Astrocyte (in vitro differentiated cells and primary cell): ENCODE measurements at regions not wholly inside any gene's neighbourhood (a gene's known extent, or its start where the extent isn't known, plus 50 kb on each side); places are given as distances from the start of the nearest gene placed in this dataset.

Experiments
- DNase-seq: peaks from one replicate; pipeline ENCODE4 v3.0.0-alpha.2; 2010; ENCODE audit warnings: low read depth
- FAIRE-seq: peaks from 2 replicates; lab custom pipeline; 2011; peaks lifted over from hg19 to GRCh38; lab: Jason Lieb, UNC
- H2AFZ ChIP-seq: 2 replicates; pipeline ENCODE4 v1.6.0; 2012; ENCODE audit warnings: low read depth, low read length, inconsistent platforms
- H3K27ac ChIP-seq: 2 replicates; pipeline ENCODE4 v1.5.1; 2011; ENCODE audit warnings: low read depth, low read length, inconsistent platforms
- H3K27me3 ChIP-seq: 2 replicates; pipeline ENCODE4 v1.6.0; 2011; ENCODE audit warnings: low read length, inconsistent platforms; ENCODE audit not compliant: insufficient read depth
- H3K36me3 ChIP-seq: 2 replicates; pipeline ENCODE4 v1.5.1; 2011; ENCODE audit warnings: low read length, inconsistent platforms; ENCODE audit not compliant: insufficient read depth
- H3K4me1 ChIP-seq: 2 replicates; pipeline ENCODE4 v1.5.1; 2011; ENCODE audit warnings: low read length, inconsistent platforms; ENCODE audit not compliant: insufficient read depth
- H3K4me2 ChIP-seq: 2 replicates; pipeline ENCODE4 v1.6.0; 2012; ENCODE audit warnings: low read length, inconsistent platforms
- H3K4me3 ChIP-seq: 2 replicates; pipeline ENCODE4 v1.5.1; 2011; ENCODE audit warnings: low read depth, mild to moderate bottlenecking, low read length, inconsistent platforms; ENCODE audit not compliant: insufficient read depth
- H3K79me2 ChIP-seq: 2 replicates; pipeline ENCODE4 v1.6.0; 2012; ENCODE audit warnings: mild to moderate bottlenecking, low read length, inconsistent platforms; ENCODE audit not compliant: insufficient read depth
- H3K9ac ChIP-seq: 2 replicates; pipeline ENCODE4 v1.6.0; 2012; ENCODE audit warnings: mild to moderate bottlenecking, low read length, inconsistent platforms
- H3K9me3 ChIP-seq: 2 replicates; pipeline ENCODE4 v1.5.1; 2012; ENCODE audit warnings: low read depth, mild to moderate bottlenecking, low read length, inconsistent platforms; ENCODE audit not compliant: insufficient read depth
- H4K20me1 ChIP-seq: 2 replicates; pipeline ENCODE4 v1.6.0; 2012; ENCODE audit warnings: low read length, inconsistent platforms; ENCODE audit not compliant: insufficient read depth
- H3K27ac Mint-ChIP-seq: one replicate; pipeline ENCODE4 v1.8.0; 2021; ENCODE audit warnings: mild to moderate bottlenecking, mixed read lengths; ENCODE audit not compliant: unreplicated experiment
- H3K27me3 Mint-ChIP-seq: one replicate; pipeline ENCODE4 v1.8.0; 2021; ENCODE audit warnings: low read depth, mixed read lengths; ENCODE audit not compliant: unreplicated experiment
- H3K36me3 Mint-ChIP-seq: one replicate; pipeline ENCODE4 v1.8.0; 2021; ENCODE audit warnings: low read depth, mixed read lengths; ENCODE audit not compliant: unreplicated experiment
- H3K4me1 Mint-ChIP-seq: one replicate; pipeline ENCODE4 v1.8.0; 2021; ENCODE audit warnings: low read depth, mixed read lengths; ENCODE audit not compliant: unreplicated experiment
- H3K4me3 Mint-ChIP-seq: one replicate; pipeline ENCODE4 v1.8.0; 2021; ENCODE audit warnings: mild to moderate bottlenecking, moderate library complexity, mixed read lengths; ENCODE audit not compliant: unreplicated experiment
- H3K9me3 Mint-ChIP-seq: one replicate; pipeline ENCODE4 v1.8.0; 2021; ENCODE audit warnings: mild to moderate bottlenecking, mixed read lengths; ENCODE audit not compliant: unreplicated experiment
- EZH2 ChIP-seq: IDR thresholded peaks from 2 replicates; pipeline ENCODE4 v1.6.1; 2012; ENCODE audit warnings: mild to moderate bottlenecking, low read length, inconsistent platforms; ENCODE audit not compliant: insufficient read depth
- TF ChIP-seq, protein P1 (sequence below): IDR thresholded peaks from 2 replicates; pipeline ENCODE4 v1.5.1; 2011; ENCODE audit warnings: low read depth, mild to moderate bottlenecking, inconsistent platforms, low read length, moderate library complexity; ENCODE audit not compliant: insufficient read depth

DNA sequence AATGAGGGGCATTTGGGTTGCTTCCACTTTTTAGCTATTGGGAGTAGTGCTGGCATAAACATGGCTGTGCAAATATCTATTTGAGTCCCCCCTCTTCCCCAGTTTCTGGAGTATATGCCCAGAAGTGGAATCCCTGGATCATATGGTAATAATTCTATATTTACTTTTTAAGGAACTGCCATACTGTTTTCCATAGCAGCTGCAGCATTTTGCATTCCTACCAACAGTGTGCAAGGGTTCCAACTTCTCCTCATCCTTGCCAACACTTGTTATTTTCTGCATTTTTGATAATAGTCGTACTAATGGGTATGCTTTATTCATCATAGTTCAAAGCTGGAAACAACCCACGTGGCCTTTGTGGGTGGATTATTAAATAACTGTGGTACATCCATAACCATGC lies 883.5 kb downstream of the TBC1D22A start:
- FAIRE-seq (no peak), DNase-seq (no peak)
- H3K36me3 ChIP-seq = no peaks in the 10 kb centered on the region
- no peak overlapping the region for H3K4me2 ChIP-seq
- no peaks in the 10 kb centered on the region for H3K27me3 Mint-ChIP-seq
- peaks cover 6% of the 10 kb centered on the region for H3K9me3 ChIP-seq
- no peaks in the 10 kb centered on the region for H3K79me2 ChIP-seq
- H3K4me1 Mint-ChIP-seq = no peaks in the 10 kb centered on the region
- H3K27ac ChIP-seq = no peak overlapping the region
- H3K36me3 Mint-ChIP-seq = no peaks in the 10 kb centered on the region
- H4K20me1 ChIP-seq = no peaks in the 10 kb centered on the region
- no peaks in the 10 kb centered on the region for H3K27me3 ChIP-seq
- no peak for TF ChIP-seq EZH2
- TF ChIP-seq, protein P1, sequence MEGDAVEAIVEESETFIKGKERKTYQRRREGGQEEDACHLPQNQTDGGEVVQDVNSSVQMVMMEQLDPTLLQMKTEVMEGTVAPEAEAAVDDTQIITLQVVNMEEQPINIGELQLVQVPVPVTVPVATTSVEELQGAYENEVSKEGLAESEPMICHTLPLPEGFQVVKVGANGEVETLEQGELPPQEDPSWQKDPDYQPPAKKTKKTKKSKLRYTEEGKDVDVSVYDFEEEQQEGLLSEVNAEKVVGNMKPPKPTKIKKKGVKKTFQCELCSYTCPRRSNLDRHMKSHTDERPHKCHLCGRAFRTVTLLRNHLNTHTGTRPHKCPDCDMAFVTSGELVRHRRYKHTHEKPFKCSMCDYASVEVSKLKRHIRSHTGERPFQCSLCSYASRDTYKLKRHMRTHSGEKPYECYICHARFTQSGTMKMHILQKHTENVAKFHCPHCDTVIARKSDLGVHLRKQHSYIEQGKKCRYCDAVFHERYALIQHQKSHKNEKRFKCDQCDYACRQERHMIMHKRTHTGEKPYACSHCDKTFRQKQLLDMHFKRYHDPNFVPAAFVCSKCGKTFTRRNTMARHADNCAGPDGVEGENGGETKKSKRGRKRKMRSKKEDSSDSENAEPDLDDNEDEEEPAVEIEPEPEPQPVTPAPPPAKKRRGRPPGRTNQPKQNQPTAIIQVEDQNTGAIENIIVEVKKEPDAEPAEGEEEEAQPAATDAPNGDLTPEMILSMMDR = no peak
- no peak overlapping the region for H3K4me3 Mint-ChIP-seq
- H3K27ac Mint-ChIP-seq = no peak overlapping the region
- H3K4me1 ChIP-seq = no peaks in the 10 kb centered on the region
- no peak overlapping the region for H3K9ac ChIP-seq
- no peaks in the 10 kb centered on the region for H3K9me3 Mint-ChIP-seq
- no peak overlapping the region for H3K4me3 ChIP-seq
- no peak overlapping the region for H2AFZ ChIP-seq

DNA sequence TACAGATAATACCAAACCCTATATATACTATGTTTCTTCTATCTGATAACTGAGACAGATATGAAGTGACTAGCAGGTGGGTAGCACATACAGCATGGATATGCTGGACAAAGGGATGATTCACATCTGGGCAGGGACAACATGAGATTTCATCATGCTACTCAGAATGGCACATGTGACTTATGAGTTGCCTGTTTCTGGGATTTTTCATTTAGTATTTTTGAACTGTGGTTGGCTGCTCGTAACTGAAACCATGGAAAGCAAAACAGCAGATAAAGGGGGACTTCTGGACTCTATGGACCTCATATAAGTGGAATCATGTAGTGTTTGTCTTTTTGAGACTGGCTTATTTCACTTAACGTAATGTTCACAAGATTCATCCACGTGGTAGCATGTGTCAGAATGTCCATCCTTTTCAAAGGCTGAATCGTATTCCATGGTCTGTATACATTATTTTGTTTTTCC lies 883.0 kb downstream of the TBC1D22A start:
- Histone ChIP-seq H3K79me2 (no peaks in the 10 kb centered on the region), H3K9ac (no peak overlapping the region), H3K4me3 (no peak overlapping the region), H3K27ac (no peak overlapping the region), H4K20me1 (no peaks in the 10 kb centered on the region), H3K4me2 (no peak overlapping the region), H3K27me3 (no peaks in the 10 kb centered on the region), H3K4me1 (no peaks in the 10 kb centered on the region), H3K36me3 (no peaks in the 10 kb centered on the region), H2AFZ (no peak overlapping the region), H3K9me3 (peaks cover 6% of the 10 kb centered on the region)
- Mint-ChIP-seq H3K4me1 (no peaks in the 10 kb centered on the region), H3K27ac (no peak overlapping the region), H3K4me3 (no peak overlapping the region), H3K27me3 (no peaks in the 10 kb centered on the region), H3K36me3 (no peaks in the 10 kb centered on the region), H3K9me3 (no peaks in the 10 kb centered on the region)
- DNase-seq (no peak), FAIRE-seq (no peak)
- no peak for TF ChIP-seq EZH2
- TF ChIP-seq, protein P1 = no peak

DNA sequence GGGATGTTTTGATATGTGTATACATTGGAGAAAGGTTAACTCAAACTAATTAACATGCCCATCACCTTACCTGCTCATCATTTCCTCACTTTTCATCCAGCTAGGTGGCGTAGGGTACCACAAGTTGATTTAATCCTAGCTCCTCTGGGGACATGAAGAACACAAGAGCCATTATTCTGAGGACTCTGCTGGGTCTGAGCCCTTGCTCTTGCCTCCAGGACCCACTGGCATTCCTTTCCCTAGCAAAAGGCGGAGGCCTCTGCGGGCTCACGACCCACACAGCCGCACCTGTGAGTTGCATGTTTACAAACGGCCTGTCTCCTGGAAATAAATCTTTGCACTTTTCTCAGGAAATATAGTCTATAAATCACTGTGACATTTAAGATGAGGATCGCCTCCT lies 871.9 kb downstream of the TBC1D22A start:
- Mint-ChIP-seq H3K27ac (no peak overlapping the region), H3K4me3 (no peak overlapping the region), H3K27me3 (peaks cover 32% of the 10 kb centered on the region), H3K9me3 (peaks cover 9% of the 10 kb centered on the region), H3K36me3 (no peaks in the 10 kb centered on the region), H3K4me1 (no peaks in the 10 kb centered on the region)
- Histone ChIP-seq H2AFZ (no peak overlapping the region), H3K4me2 (no peak overlapping the region), H4K20me1 (no peaks in the 10 kb centered on the region), H3K9ac (no peak overlapping the region), H3K27me3 (no peaks in the 10 kb centered on the region), H3K36me3 (no peaks in the 10 kb centered on the region), H3K79me2 (no peaks in the 10 kb centered on the region), H3K27ac (no peak overlapping the region), H3K9me3 (peaks cover 7% of the 10 kb centered on the region), H3K4me1 (no peaks in the 10 kb centered on the region), H3K4me3 (no peak overlapping the region)
- no peak for DNase-seq
- no peak for FAIRE-seq
- TF ChIP-seq, protein P1 = no peak
- TF ChIP-seq EZH2 = no peak
